ENCODE measurements at regions not wholly inside any gene's neighbourhood (a gene's known extent, or its start where the extent isn't known, plus 50 kb on each side); places are given as distances from the start of the nearest gene placed in this dataset.

DNA sequence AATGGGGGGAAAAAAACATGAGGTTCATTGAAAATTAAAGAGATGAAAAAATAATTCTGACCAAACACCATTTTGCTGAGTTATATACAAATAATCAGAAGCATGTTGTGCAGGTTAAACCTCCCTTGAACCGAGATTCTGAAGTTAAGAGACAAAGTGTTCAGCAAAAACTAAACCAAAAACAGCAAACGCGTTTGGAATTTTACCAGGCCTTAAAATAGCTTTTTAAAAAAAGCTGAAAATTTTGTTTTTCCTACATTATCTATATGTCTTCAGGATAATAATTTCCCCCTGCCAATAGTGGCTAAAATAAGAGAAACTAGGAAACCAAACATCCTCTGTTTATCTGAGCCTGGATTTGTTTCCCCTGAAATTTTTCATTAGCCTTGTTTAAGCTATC is 191.7 kb upstream of the DAPK1 start:
- TF ChIP-seq, protein P1, sequence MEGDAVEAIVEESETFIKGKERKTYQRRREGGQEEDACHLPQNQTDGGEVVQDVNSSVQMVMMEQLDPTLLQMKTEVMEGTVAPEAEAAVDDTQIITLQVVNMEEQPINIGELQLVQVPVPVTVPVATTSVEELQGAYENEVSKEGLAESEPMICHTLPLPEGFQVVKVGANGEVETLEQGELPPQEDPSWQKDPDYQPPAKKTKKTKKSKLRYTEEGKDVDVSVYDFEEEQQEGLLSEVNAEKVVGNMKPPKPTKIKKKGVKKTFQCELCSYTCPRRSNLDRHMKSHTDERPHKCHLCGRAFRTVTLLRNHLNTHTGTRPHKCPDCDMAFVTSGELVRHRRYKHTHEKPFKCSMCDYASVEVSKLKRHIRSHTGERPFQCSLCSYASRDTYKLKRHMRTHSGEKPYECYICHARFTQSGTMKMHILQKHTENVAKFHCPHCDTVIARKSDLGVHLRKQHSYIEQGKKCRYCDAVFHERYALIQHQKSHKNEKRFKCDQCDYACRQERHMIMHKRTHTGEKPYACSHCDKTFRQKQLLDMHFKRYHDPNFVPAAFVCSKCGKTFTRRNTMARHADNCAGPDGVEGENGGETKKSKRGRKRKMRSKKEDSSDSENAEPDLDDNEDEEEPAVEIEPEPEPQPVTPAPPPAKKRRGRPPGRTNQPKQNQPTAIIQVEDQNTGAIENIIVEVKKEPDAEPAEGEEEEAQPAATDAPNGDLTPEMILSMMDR (conservative IDR thresholded peaks at IDR 0.05): no peak
- TF ChIP-seq EZH2 (IDR thresholded peaks at IDR 0.05; ENCODE audit: low read depth): no peak
